IMR-90 (cell line): ENCODE measurements at regions not wholly inside any gene's neighbourhood (a gene's known extent, or its start where the extent isn't known, plus 50 kb on each side); places are given as distances from the start of the nearest gene placed in this dataset.

Experiments used
- ATAC-seq: fragments of 200-7000 bp; cut with Tn5 transposase; 2 replicates; pipeline ENCODE4 v1.9.1; 2020; ENCODE audit warnings: low read depth, mild to moderate bottlenecking, moderate library complexity
- BruUV-seq: library from RNA; stranded (reverse); fragments of 400-500 nt; replicated peaks from 2 replicates; lab custom pipeline; 2021; lab: Mats Ljungman, UMichigan
- CTCF ChIA-PET: fragments of 300-600 bp; formaldehyde crosslinking; extraction: SDS; loops from one replicate; lab custom pipeline; 2021; ENCODE audit warnings: antibody characterized with exemption; lab: Yijun Ruan, JAX
- POLR2A ChIA-PET: fragments of 300-600 bp; sonication (Branson Sonifier 250); formaldehyde crosslinking; loops from one replicate; lab custom pipeline; 2022; ENCODE audit warnings: antibody characterized with exemption; ENCODE audit not compliant: unreplicated experiment; lab: Charles Lee
- DNase-seq: peaks from one replicate; pipeline ENCODE4 v3.0.0; 2013
- H2AFZ ChIP-seq: replicated peaks from 2 replicates; pipeline ENCODE3; 2013; ENCODE audit warnings: low read length, mild to moderate bottlenecking; ENCODE audit not compliant: poor library complexity
- H2AK5ac ChIP-seq: 2 replicates; pipeline ENCODE4 v1.6.1; 2013; ENCODE audit warnings: low read depth, low read length, inconsistent platforms
- H2AK9ac ChIP-seq: replicated peaks from 2 replicates; pipeline ENCODE3; 2013; ENCODE audit warnings: mild to moderate bottlenecking, low read depth, low read length, moderate library complexity; ENCODE audit not compliant: poor library complexity
- H2BK120ac ChIP-seq: 2 replicates; pipeline ENCODE4 v1.6.1; 2013; ENCODE audit warnings: low read depth, low read length, inconsistent platforms
- H2BK15ac ChIP-seq: 3 replicates; pipeline ENCODE4 v1.6.1; 2013; ENCODE audit warnings: low read depth, low read length, inconsistent platforms
- H2BK20ac ChIP-seq: 2 replicates; pipeline ENCODE4 v1.6.1; 2013; ENCODE audit warnings: low read depth, mild to moderate bottlenecking, inconsistent platforms, low read length, moderate library complexity
- H2BK5ac ChIP-seq: 2 replicates; pipeline ENCODE4 v1.6.1; 2013; ENCODE audit warnings: mild to moderate bottlenecking, low read depth, low read length, inconsistent platforms; ENCODE audit not compliant: poor library complexity, severe bottlenecking
- H3K14ac ChIP-seq: replicated peaks from 2 replicates; pipeline ENCODE4 v1.6.1; 2013; ENCODE audit warnings: low read depth, low read length, inconsistent platforms
- H3K18ac ChIP-seq: 2 replicates; pipeline ENCODE4 v1.6.1; 2013; ENCODE audit warnings: low read depth, low read length, control low read depth
- H3K23ac ChIP-seq: 2 replicates; pipeline ENCODE4 v1.6.1; 2013; ENCODE audit warnings: low read depth, low read length, inconsistent platforms
- H3K27ac ChIP-seq: 2 replicates; pipeline ENCODE4 v1.5.1; 2013; ENCODE audit warnings: mild to moderate bottlenecking, control low read depth, low read length; ENCODE audit not compliant: insufficient read depth
- H3K27me3 ChIP-seq: 2 replicates; pipeline ENCODE4 v1.6.1; 2013; ENCODE audit warnings: low read length; ENCODE audit not compliant: control insufficient read depth, insufficient read depth
- H3K36me3 ChIP-seq: 2 replicates; pipeline ENCODE4 v1.6.1; 2013; ENCODE audit warnings: low read length, mixed read lengths; ENCODE audit not compliant: control insufficient read depth, insufficient read depth
- H3K4ac ChIP-seq: 2 replicates; pipeline ENCODE4 v1.6.1; 2013; ENCODE audit warnings: low read depth, low read length, inconsistent platforms
- H3K4me1 ChIP-seq: 2 replicates; pipeline ENCODE4 v1.6.1; 2013; ENCODE audit warnings: low read length, mixed read lengths; ENCODE audit not compliant: control insufficient read depth, insufficient read depth
- H3K4me2 ChIP-seq: 2 replicates; pipeline ENCODE4 v1.6.1; 2013; ENCODE audit warnings: low read depth, mild to moderate bottlenecking, control low read depth, low read length, moderate library complexity
- H3K4me3 ChIP-seq: 2 replicates; pipeline ENCODE4 v1.5.1; 2013; ENCODE audit warnings: low read depth, mild to moderate bottlenecking, control low read depth, low read length, moderate library complexity; ENCODE audit not compliant: insufficient read depth
- H3K56ac ChIP-seq: 2 replicates; pipeline ENCODE4 v1.6.1; 2013; ENCODE audit warnings: low read length, inconsistent platforms; ENCODE audit not compliant: insufficient read depth; ENCODE audit errors: extremely low read depth
- H3K79me1 ChIP-seq, 2 experiments: 2 replicates each; pipeline ENCODE4 v1.6.1; 2013; ENCODE audit warnings: low read length in 2 of 2, inconsistent platforms in 1 of 2, low read depth in 1 of 2
- H3K9ac ChIP-seq: 2 replicates; pipeline ENCODE4 v1.6.1; 2013; ENCODE audit warnings: low read depth, low read length, control low read depth
- H3K9me1 ChIP-seq: 2 replicates; pipeline ENCODE4 v1.6.1; 2013; ENCODE audit warnings: low read length, inconsistent platforms; ENCODE audit not compliant: insufficient read depth
- H3K9me3 ChIP-seq: 2 replicates; pipeline ENCODE4 v1.6.1; 2013; ENCODE audit warnings: low read length; ENCODE audit not compliant: control insufficient read depth, insufficient read depth
- H4K20me1 ChIP-seq: 2 replicates; pipeline ENCODE4 v1.6.1; 2013; ENCODE audit warnings: low read length, inconsistent platforms; ENCODE audit not compliant: insufficient read depth
- H4K5ac ChIP-seq: 2 replicates; pipeline ENCODE4 v1.6.1; 2013; ENCODE audit warnings: mild to moderate bottlenecking, low read depth, low read length, control low read depth
- H4K8ac ChIP-seq, 2 experiments: 2 replicates each; pipeline ENCODE4 v1.6.1; 2013; ENCODE audit warnings: low read depth in 2 of 2, low read length in 2 of 2, control low read depth in 1 of 2, inconsistent platforms in 1 of 2
- H4K91ac ChIP-seq: 2 replicates; pipeline ENCODE4 v1.6.1; 2013; ENCODE audit warnings: low read depth, low read length, inconsistent platforms; ENCODE audit not compliant: insufficient read depth
- BHLHE40 ChIP-seq: fragments of 150-350 bp; IDR thresholded peaks from 2 replicates; pipeline ENCODE4 v1.6.1; 2016; ENCODE audit warnings: mild to moderate bottlenecking, low read depth, low read length
- MAFK ChIP-seq: IDR thresholded peaks from 2 replicates; pipeline ENCODE4 v1.6.1; 2012; ENCODE audit warnings: low read depth, low read length, improper control_type of control experiment
- MAZ ChIP-seq: IDR thresholded peaks from 2 replicates; pipeline ENCODE4 v1.6.1; 2012; ENCODE audit warnings: low read depth, mild to moderate bottlenecking, low read length, improper control_type of control experiment, moderate library complexity, borderline replicate concordance
- MXI1 ChIP-seq: IDR thresholded peaks from 2 replicates; pipeline ENCODE4 v1.6.1; 2012; ENCODE audit warnings: low read depth, mild to moderate bottlenecking, low read length, moderate library complexity, borderline replicate concordance
- NFE2L2 ChIP-seq: fragments of 150-350 bp; IDR thresholded peaks from 2 replicates; pipeline ENCODE4 v1.6.1; 2016; ENCODE audit warnings: low read depth, mild to moderate bottlenecking, low read length
- RCOR1 ChIP-seq: IDR thresholded peaks from 2 replicates; pipeline ENCODE4 v1.6.1; 2012; ENCODE audit warnings: mild to moderate bottlenecking, low read length, improper control_type of control experiment; ENCODE audit not compliant: insufficient replicate concordance
- RFX5 ChIP-seq: IDR thresholded peaks from 2 replicates; pipeline ENCODE4 v1.8.0; 2012; ENCODE audit warnings: low read depth, mild to moderate bottlenecking, low read length, moderate library complexity
- WGBS, 2 experiments: methylation state at CpG; one replicate each; pipeline versions ENCODE4 v1.1.5 to v1.1.7; 2013; ENCODE audit warnings: missing lambda C conversion rate in 2 of 2; ENCODE audit not compliant: insufficient read length in 1 of 2; ENCODE audit errors: extremely low coverage in 2 of 2; 5-methylcytosine and 5-hydroxymethylcytosine counted together
- dilution Hi-C: fragments of 300-500 bp; cut with HindIII; formaldehyde crosslinking; loops from one replicate; pipeline ENCODE4 v1.14.3; 2018; ENCODE audit warnings: low sequenced_read_pairs; ENCODE audit not compliant: unreplicated experiment
- in situ Hi-C: fragments of 300-500 bp; cut with MboI; formaldehyde crosslinking; loops from 3 replicates; pipeline ENCODE4 v1.14.3; 2019; ENCODE audit warnings: low sequenced_read_pairs, inconsistent platforms, mixed read lengths
- intact Hi-C: fragments of 100-400 bp; cut with micrococcal nuclease; formaldehyde crosslinking; loops from 2 replicates; pipeline ENCODE4 v1.10.0; 2022

DNA sequence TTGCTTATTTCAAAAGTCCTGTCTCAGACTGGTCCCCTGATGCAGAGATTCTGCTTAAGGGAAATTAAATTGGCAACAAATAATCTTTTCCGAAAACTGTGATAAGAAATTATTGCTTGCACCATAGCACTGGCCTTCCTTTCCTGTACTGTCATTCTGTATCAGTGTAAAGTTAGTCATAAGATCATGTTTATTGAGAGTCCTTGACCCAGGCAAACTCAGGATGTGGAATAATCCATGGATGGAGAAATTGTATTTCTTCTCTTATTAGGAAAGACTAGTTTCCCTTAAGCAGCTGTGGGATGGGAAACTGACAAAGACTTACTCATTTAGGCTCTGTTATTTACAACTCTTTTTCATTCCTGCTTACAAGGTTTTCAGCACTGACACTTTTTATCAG, 83.0 kb upstream of the RANBP6 start:
- Histone ChIP-seq H2BK15ac (no peak overlapping the region), H3K9me1 (no peaks in the 10 kb centered on the region), H3K27ac (no peak overlapping the region; the same call in 1 of the 2 replicates), H3K56ac (no peak overlapping the region), H2AK9ac (no peak overlapping the region), H3K27me3 (no peaks in the 10 kb centered on the region; the same call in 1 of the 2 replicates), H3K9ac (no peak overlapping the region), H3K4me3 (no peak overlapping the region), H4K8ac (no peak overlapping the region), H3K79me1 (no peaks in the 10 kb centered on the region), H2AK5ac (no peak overlapping the region), H3K4me2 (no peak overlapping the region), H2BK20ac (no peak overlapping the region), H2BK120ac (no peak overlapping the region), H3K36me3 (no peaks in the 10 kb centered on the region), H3K4ac (no peak overlapping the region), H2BK5ac (peak overlapping the region; percentile 42), H3K23ac (no peak overlapping the region), H4K91ac (no peak overlapping the region), H3K14ac (no peak overlapping the region), H3K9me3 (no peaks in the 10 kb centered on the region), H4K5ac (no peak overlapping the region), H2AFZ (no peak overlapping the region), H4K20me1 (no peaks in the 10 kb centered on the region), H3K4me1 (peaks cover 3% of the 10 kb centered on the region), H3K18ac (no peak overlapping the region)
- BruUV-seq = no TSS peak
- intact Hi-C loops (no loop called here), dilution Hi-C loops (no loop called here), in situ Hi-C loops (no loop called here)
- POLR2A ChIA-PET = no interaction called here
- peak; percentile 78 for ATAC-seq
- TF ChIP-seq BHLHE40 = no peak
- TF ChIP-seq RCOR1 = no peak
- TF ChIP-seq RFX5 = no peak
- no peak for TF ChIP-seq NFE2L2
- TF ChIP-seq MAFK = no peak
- no peak for TF ChIP-seq MAZ
- no peak for TF ChIP-seq MXI1
- peak; percentile 56 for DNase-seq
- CTCF ChIA-PET = no interaction called here
- no CpG with 5 or more reads among the region's 1 CpG for WGBS, 2 experiments
